ENCODE measurements at regions not wholly inside any gene's neighbourhood (a gene's known extent, or its start where the extent isn't known, plus 50 kb on each side); places are given as distances from the start of the nearest gene placed in this dataset.
A peak's percentile ranks its signal among the peaks of the same experiment; 100 is the strongest.

DNA sequence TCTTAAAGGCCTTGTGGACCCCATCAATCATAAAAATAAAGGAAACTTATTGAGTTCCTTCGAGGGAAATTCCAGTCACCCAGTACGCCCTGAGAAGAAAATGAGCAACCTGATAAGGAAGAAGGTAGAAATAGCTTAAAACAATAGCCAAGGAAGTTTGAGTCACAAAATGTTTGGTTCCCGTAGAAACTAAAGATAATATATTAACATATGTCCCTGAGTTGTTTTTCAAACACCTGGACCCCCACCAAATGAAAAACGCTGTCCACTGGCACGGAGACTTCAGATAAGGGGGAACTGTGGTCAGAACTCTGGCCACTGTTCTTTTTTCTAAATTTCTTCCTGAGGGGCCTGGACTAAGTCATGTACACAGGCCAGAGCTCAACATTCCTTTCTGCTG is 669.1 kb downstream of the ADCYAP1 start:
- TF ChIP-seq, protein P1, sequence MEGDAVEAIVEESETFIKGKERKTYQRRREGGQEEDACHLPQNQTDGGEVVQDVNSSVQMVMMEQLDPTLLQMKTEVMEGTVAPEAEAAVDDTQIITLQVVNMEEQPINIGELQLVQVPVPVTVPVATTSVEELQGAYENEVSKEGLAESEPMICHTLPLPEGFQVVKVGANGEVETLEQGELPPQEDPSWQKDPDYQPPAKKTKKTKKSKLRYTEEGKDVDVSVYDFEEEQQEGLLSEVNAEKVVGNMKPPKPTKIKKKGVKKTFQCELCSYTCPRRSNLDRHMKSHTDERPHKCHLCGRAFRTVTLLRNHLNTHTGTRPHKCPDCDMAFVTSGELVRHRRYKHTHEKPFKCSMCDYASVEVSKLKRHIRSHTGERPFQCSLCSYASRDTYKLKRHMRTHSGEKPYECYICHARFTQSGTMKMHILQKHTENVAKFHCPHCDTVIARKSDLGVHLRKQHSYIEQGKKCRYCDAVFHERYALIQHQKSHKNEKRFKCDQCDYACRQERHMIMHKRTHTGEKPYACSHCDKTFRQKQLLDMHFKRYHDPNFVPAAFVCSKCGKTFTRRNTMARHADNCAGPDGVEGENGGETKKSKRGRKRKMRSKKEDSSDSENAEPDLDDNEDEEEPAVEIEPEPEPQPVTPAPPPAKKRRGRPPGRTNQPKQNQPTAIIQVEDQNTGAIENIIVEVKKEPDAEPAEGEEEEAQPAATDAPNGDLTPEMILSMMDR (IDR thresholded peaks at IDR 0.05; ENCODE audit: unreplicated experiment), result no peak
- Mint-ChIP-seq H3K27me3 (no peaks in the 10 kb centered on the region), H3K4me1 (ENCODE audit: low read depth) (peaks cover 11% of the 10 kb centered on the region), H3K4me3 (ENCODE audit: low read depth) (no peak overlapping the region), H3K9me3 (ENCODE audit: low read depth) (no peaks in the 10 kb centered on the region), H3K27ac (peak overlapping the region; percentile 71), H3K36me3 (ENCODE audit: insufficient read depth) (no peaks in the 10 kb centered on the region)
- DNase-seq (ENCODE audit: low spot score, unreplicated experiment), result no peak

DNA sequence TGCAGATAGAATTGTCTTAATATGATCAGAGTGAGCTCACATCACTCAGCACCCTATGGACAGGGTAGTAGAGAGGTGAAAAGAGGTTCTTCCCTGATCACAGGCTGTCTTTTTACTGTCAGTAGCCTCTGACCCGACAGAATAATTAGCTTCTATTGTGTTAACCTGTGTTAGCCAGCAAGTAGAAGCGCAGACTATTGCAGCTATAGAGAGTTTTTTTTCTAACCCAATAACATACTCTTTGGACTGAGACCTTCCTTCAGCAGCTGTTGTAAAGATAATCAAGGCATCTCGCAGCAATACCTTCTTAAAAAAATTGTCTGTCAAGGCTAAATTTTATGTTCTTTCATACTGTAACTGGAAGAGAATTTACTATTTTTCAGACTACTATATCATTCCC is 670.4 kb downstream of the ADCYAP1 start:
- H3K9me3 Mint-ChIP-seq (ENCODE audit: low read depth), result no peaks in the 10 kb centered on the region
- TF ChIP-seq, protein P1 (IDR thresholded peaks at IDR 0.05; ENCODE audit: unreplicated experiment), result no peak
- DNase-seq (ENCODE audit: low spot score, unreplicated experiment), result no peak
- H3K36me3 Mint-ChIP-seq (ENCODE audit: insufficient read depth), result no peaks in the 10 kb centered on the region
- H3K27me3 Mint-ChIP-seq, result no peaks in the 10 kb centered on the region
- no peak overlapping the region for H3K4me3 Mint-ChIP-seq (ENCODE audit: low read depth)
- H3K4me1 Mint-ChIP-seq (ENCODE audit: low read depth), result peaks cover 11% of the 10 kb centered on the region
- no peak overlapping the region for H3K27ac Mint-ChIP-seq

DNA sequence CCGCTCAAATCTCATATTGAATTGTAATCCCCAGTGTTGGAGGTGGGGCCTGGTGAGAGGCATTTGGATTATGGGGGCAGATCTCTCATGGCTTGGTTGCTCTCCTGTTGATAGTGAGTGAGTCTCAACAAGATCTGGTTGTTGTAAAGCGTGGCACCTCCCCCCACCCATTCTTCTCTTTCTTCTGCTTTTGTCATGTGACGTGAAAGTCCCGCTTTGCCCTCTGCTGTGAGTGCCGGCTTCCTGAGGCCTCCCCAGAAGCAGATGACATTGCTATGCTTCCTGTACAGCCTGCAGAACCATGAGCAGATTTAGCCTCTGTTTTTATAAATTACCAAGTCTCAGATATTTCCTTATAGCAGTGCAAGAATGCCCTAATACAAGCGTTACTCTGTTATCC is 673.8 kb downstream of the ADCYAP1 start:
- Mint-ChIP-seq H3K27me3 (peaks cover 4% of the 10 kb centered on the region), H3K36me3 (ENCODE audit: insufficient read depth) (no peaks in the 10 kb centered on the region), H3K9me3 (ENCODE audit: low read depth) (no peaks in the 10 kb centered on the region), H3K4me3 (ENCODE audit: low read depth) (no peak overlapping the region), H3K27ac (no peak overlapping the region), H3K4me1 (ENCODE audit: low read depth) (peaks cover 11% of the 10 kb centered on the region)
- no peak for DNase-seq (ENCODE audit: low spot score, unreplicated experiment)
- TF ChIP-seq, protein P1 (IDR thresholded peaks at IDR 0.05; ENCODE audit: unreplicated experiment), result no peak

GRCh38 chr18:1581581-1581980 is 676.9 kb downstream of the ADCYAP1 start:
- Mint-ChIP-seq H3K36me3 (ENCODE audit: insufficient read depth) (no peaks in the 10 kb centered on the region), H3K4me3 (ENCODE audit: low read depth) (no peak overlapping the region), H3K27me3 (peaks cover 4% of the 10 kb centered on the region), H3K27ac (no peak overlapping the region), H3K9me3 (ENCODE audit: low read depth) (no peaks in the 10 kb centered on the region), H3K4me1 (ENCODE audit: low read depth) (peaks cover 2% of the 10 kb centered on the region)
- DNase-seq (ENCODE audit: low spot score, unreplicated experiment), result no peak
- TF ChIP-seq, protein P1 (IDR thresholded peaks at IDR 0.05; ENCODE audit: unreplicated experiment), result no peak

GRCh38 chr18:1585881-1586488 is 681.3 kb downstream of the ADCYAP1 start:
- no peak overlapping the region for H3K4me3 Mint-ChIP-seq (ENCODE audit: low read depth)
- H3K27ac Mint-ChIP-seq, result no peak overlapping the region
- no peak for DNase-seq (ENCODE audit: low spot score, unreplicated experiment)
- H3K36me3 Mint-ChIP-seq (ENCODE audit: insufficient read depth), result no peaks in the 10 kb centered on the region
- H3K4me1 Mint-ChIP-seq (ENCODE audit: low read depth), result peaks cover 2% of the 10 kb centered on the region
- peaks cover 4% of the 10 kb centered on the region for H3K27me3 Mint-ChIP-seq
- TF ChIP-seq, protein P1 (IDR thresholded peaks at IDR 0.05; ENCODE audit: unreplicated experiment), result peak; percentile 68
- H3K9me3 Mint-ChIP-seq (ENCODE audit: low read depth), result no peaks in the 10 kb centered on the region
